Loucy (cell line): ENCODE measurements at regions not wholly inside any gene's neighbourhood (a gene's known extent, or its start where the extent isn't known, plus 50 kb on each side); places are given as distances from the start of the nearest gene placed in this dataset.

Experiments
- H2AFZ ChIP-seq: fragments of 200-600 bp; sonication (generic); 2 replicates; pipeline ENCODE4 v1.6.0; 2016; ENCODE audit warnings: antibody characterized with exemption, mild to moderate bottlenecking, low read length, moderate library complexity
- H3F3A ChIP-seq: fragments of 200-600 bp; 2 replicates; pipeline ENCODE4 v1.6.0; 2016; ENCODE audit warnings: antibody characterized with exemption, low read depth, mild to moderate bottlenecking
- H3K27me3 ChIP-seq: fragments of 200-600 bp; sonication (generic); 2 replicates; pipeline ENCODE4 v1.6.1; 2014; ENCODE audit warnings: low read length, mild to moderate bottlenecking; ENCODE audit not compliant: insufficient read depth, poor library complexity, severe bottlenecking
- H3K36me3 ChIP-seq: fragments of 200-600 bp; sonication (generic); 2 replicates; pipeline ENCODE4 v1.6.1; 2016; ENCODE audit warnings: low read length; ENCODE audit not compliant: insufficient read depth
- H3K4me1 ChIP-seq: fragments of 200-600 bp; sonication (generic); 2 replicates; pipeline ENCODE4 v1.5.1; 2014; ENCODE audit warnings: low read length, mild to moderate bottlenecking; ENCODE audit not compliant: insufficient read depth, poor library complexity, severe bottlenecking
- H3K4me2 ChIP-seq: fragments of 200-600 bp; sonication (generic); 2 replicates; pipeline ENCODE4 v1.6.0; 2014; ENCODE audit warnings: antibody characterized with exemption, low read length, low read depth, mild to moderate bottlenecking; ENCODE audit not compliant: poor library complexity, severe bottlenecking
- H3K4me3 ChIP-seq: fragments of 200-600 bp; sonication (generic); 2 replicates; pipeline ENCODE4 v1.5.1; 2014; ENCODE audit warnings: low read length, mild to moderate bottlenecking, mixed read lengths; ENCODE audit not compliant: poor library complexity, severe bottlenecking
- H3K79me2 ChIP-seq: fragments of 200-600 bp; sonication (generic); 2 replicates; pipeline ENCODE4 v1.6.1; 2014; ENCODE audit warnings: low read length; ENCODE audit not compliant: insufficient read depth
- H3K9ac ChIP-seq: fragments of 200-600 bp; sonication (generic); 2 replicates; pipeline ENCODE4 v1.6.0; 2014; ENCODE audit warnings: mild to moderate bottlenecking, low read depth, low read length, moderate library complexity; ENCODE audit not compliant: poor library complexity, severe bottlenecking
- H3K9me2 ChIP-seq: fragments of 200-600 bp; sonication (generic); replicated peaks from 2 replicates; pipeline ENCODE4 v1.6.1; 2016; ENCODE audit warnings: low read depth, low read length, mixed read lengths
- H3K9me3 ChIP-seq: fragments of 200-600 bp; sonication (generic); 2 replicates; pipeline ENCODE4 v1.6.1; 2014; ENCODE audit warnings: mild to moderate bottlenecking, antibody characterized with exemption, low read length, low read depth; ENCODE audit not compliant: insufficient read depth
- H4K20me1 ChIP-seq: fragments of 200-600 bp; sonication (generic); 2 replicates; pipeline ENCODE4 v1.6.0; 2014; ENCODE audit warnings: antibody characterized with exemption, low read length, mild to moderate bottlenecking; ENCODE audit not compliant: insufficient read depth, poor library complexity, severe bottlenecking
- EZH2phosphoT487 ChIP-seq: fragments of 200-600 bp; IDR thresholded peaks from 2 replicates; pipeline ENCODE4 v1.6.1; 2018; ENCODE audit warnings: antibody characterized with exemption, mild to moderate bottlenecking, moderate library complexity, borderline replicate concordance
- TF ChIP-seq, protein P1 (sequence below): fragments of 200-600 bp; sonication (generic); conservative IDR thresholded peaks from 2 replicates; pipeline ENCODE4 v1.5.1; 2014; ENCODE audit warnings: mild to moderate bottlenecking, antibody characterized with exemption, low read length

DNA sequence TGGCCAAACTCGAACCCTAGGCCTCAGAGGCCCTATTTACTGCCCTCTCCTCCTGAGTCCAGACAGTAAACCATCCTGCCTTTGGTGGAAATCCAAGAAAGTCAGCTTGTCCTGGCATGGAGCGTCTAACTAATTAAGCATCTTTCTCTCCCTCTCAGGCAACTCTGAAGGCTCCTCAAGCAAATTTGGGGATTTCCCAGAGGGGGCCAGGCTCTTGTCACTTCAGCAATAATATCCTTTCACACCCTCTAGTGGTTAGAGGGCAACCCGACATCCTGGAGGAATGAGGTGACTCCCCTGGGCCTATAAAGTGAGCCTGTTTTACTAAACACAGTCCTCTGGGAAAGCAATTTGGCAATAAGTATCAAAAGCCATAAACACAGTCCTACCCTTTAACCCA is 60.4 kb downstream of the NOG start:
- no peaks in the 10 kb centered on the region for H3K79me2 ChIP-seq
- no peaks in the 10 kb centered on the region for H3K9me2 ChIP-seq
- no peak overlapping the region for H3K9ac ChIP-seq
- TF ChIP-seq EZH2phosphoT487 = no peak
- TF ChIP-seq, protein P1, sequence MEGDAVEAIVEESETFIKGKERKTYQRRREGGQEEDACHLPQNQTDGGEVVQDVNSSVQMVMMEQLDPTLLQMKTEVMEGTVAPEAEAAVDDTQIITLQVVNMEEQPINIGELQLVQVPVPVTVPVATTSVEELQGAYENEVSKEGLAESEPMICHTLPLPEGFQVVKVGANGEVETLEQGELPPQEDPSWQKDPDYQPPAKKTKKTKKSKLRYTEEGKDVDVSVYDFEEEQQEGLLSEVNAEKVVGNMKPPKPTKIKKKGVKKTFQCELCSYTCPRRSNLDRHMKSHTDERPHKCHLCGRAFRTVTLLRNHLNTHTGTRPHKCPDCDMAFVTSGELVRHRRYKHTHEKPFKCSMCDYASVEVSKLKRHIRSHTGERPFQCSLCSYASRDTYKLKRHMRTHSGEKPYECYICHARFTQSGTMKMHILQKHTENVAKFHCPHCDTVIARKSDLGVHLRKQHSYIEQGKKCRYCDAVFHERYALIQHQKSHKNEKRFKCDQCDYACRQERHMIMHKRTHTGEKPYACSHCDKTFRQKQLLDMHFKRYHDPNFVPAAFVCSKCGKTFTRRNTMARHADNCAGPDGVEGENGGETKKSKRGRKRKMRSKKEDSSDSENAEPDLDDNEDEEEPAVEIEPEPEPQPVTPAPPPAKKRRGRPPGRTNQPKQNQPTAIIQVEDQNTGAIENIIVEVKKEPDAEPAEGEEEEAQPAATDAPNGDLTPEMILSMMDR = peak; percentile 90
- H3K36me3 ChIP-seq = no peaks in the 10 kb centered on the region
- H3K4me3 ChIP-seq = no peak overlapping the region
- no peak overlapping the region for H3K4me2 ChIP-seq
- H2AFZ ChIP-seq = peak overlapping the region; percentile 0; the same call in 1 of the 2 replicates
- H3K9me3 ChIP-seq = no peaks in the 10 kb centered on the region
- H3K27me3 ChIP-seq = no peaks in the 10 kb centered on the region
- peaks cover 24% of the 10 kb centered on the region for H3K4me1 ChIP-seq
- no peaks in the 10 kb centered on the region for H3F3A ChIP-seq
- H4K20me1 ChIP-seq = no peaks in the 10 kb centered on the region

- H3K9ac ChIP-seq = no peak overlapping the region
- no peaks in the 10 kb centered on the region for H4K20me1 ChIP-seq
- no peaks in the 10 kb centered on the region for H3F3A ChIP-seq
- no peaks in the 10 kb centered on the region for H3K36me3 ChIP-seq
- no peaks in the 10 kb centered on the region for H3K79me2 ChIP-seq
- no peaks in the 10 kb centered on the region for H3K27me3 ChIP-seq
- no peaks in the 10 kb centered on the region for H3K9me2 ChIP-seq
- no peak overlapping the region for H2AFZ ChIP-seq
- H3K9me3 ChIP-seq = no peaks in the 10 kb centered on the region
- no peak overlapping the region for H3K4me2 ChIP-seq
- no peak overlapping the region for H3K4me3 ChIP-seq
- TF ChIP-seq, protein P1 = no peak
- no peak for TF ChIP-seq EZH2phosphoT487
- peaks cover 24% of the 10 kb centered on the region for H3K4me1 ChIP-seq
Observed at GRCh38 chr17:56656701-56657327, 63.3 kb downstream of the NOG start.

GRCh38 chr17:56658648-56659047 is 65.1 kb downstream of the NOG start:
- Histone ChIP-seq H3K4me1 (peaks cover 24% of the 10 kb centered on the region), H3K4me2 (no peak overlapping the region), H4K20me1 (no peaks in the 10 kb centered on the region), H3K27me3 (no peaks in the 10 kb centered on the region), H3K9me2 (no peaks in the 10 kb centered on the region), H3K36me3 (no peaks in the 10 kb centered on the region), H3F3A (no peaks in the 10 kb centered on the region), H2AFZ (no peak overlapping the region), H3K9me3 (no peaks in the 10 kb centered on the region), H3K9ac (no peak overlapping the region), H3K79me2 (no peaks in the 10 kb centered on the region), H3K4me3 (no peak overlapping the region)
- TF ChIP-seq, protein P1 = no peak
- no peak for TF ChIP-seq EZH2phosphoT487
